ENCODE measurements at regions not wholly inside any gene's neighbourhood (a gene's known extent, or its start where the extent isn't known, plus 50 kb on each side); places are given as distances from the start of the nearest gene placed in this dataset.

DNA sequence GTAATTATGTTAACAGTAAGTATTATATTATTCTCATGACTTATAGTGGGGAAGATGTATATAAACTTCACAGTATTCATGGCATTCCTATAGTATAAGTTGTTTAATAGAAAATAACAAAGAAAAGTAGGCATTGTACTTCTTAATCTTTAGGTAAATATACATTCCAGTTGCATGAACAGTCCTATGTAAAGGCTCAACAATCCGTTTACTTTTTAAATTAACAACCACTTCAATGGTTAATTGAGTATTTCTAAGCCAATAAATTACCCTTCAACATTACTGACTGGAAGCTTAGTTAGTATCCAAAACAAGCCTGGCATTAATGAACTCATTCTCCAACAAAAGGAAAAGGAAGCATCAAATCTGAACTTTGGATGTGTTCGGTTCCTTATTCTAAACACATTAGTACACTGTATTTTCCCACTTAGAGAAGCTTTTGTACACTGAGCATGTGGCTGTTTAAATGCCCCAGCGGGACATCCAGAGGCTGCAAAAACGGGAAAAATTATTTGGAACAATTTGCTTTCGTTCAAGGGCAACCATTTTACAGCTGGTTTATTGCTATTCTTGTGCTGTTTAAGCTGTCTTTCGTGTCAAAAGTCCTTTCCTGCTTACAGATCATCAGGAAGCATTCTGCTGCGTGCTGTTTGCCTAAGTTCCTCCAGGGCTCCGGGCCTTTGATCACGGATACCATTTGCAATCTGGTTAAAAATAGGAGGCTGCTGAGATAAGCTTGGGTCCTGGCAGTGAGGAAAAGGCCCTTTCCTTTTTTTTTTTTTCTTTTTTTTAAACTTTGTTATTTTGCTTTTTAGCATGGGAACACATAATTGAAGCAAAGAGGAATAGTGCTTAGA lies 460.3 kb downstream of the SPRY1 start:
- H3K27ac ChIP-seq, result peak overlapping the region; percentile 66
- no peak overlapping the region for H3K4me3 ChIP-seq
- no peaks in the 10 kb centered on the region for H3K36me3 ChIP-seq
- H3K27me3 ChIP-seq (ENCODE audit: low read depth), result no peaks in the 10 kb centered on the region
- peak in 1 of 2 donors; percentile 50 for ATAC-seq
- DNase-seq, result no peak
- H3K4me1 ChIP-seq, result peaks cover 10% of the 10 kb centered on the region
- intact Hi-C loops (cut with DNase I), result no loop called here
- TF ChIP-seq CTCF (IDR thresholded peaks at IDR 0.05), result peak; percentile 28
- no peaks in the 10 kb centered on the region for H3K9me3 ChIP-seq

GRCh38 chr4:123858465-123858864 lies 461.9 kb downstream of the SPRY1 start:
- peaks cover 10% of the 10 kb centered on the region for H3K4me1 ChIP-seq
- H3K27me3 ChIP-seq (ENCODE audit: low read depth), result no peaks in the 10 kb centered on the region
- no peak overlapping the region for H3K4me3 ChIP-seq
- DNase-seq (no peak), ATAC-seq (no peak)
- H3K27ac ChIP-seq, result peak overlapping the region; percentile 4
- no peaks in the 10 kb centered on the region for H3K36me3 ChIP-seq
- intact Hi-C loops (cut with DNase I), result no loop called here
- TF ChIP-seq CTCF (IDR thresholded peaks at IDR 0.05), result no peak
- no peaks in the 10 kb centered on the region for H3K9me3 ChIP-seq

DNA sequence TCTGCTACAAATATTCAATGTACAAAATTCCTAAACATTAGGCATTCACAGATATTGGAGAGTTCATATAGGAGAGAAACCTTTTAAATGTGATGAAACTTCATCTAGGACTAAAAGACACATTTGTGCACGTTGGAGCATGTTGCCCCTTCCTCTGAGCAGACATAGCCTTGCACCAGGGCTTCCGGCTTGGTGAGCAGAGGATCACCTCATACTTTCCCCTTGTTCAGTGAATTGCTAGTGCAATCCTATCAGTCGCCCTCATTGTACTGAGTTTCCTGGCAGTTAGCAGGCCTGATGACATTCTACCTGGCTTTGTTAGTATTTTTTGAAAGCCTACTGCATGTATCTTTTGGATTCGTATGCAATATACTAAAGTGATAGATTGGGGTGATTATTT lies 466.2 kb downstream of the SPRY1 start:
- no peak for TF ChIP-seq CTCF (IDR thresholded peaks at IDR 0.05)
- intact Hi-C loops (cut with DNase I), result no loop called here
- no peak overlapping the region for H3K4me3 ChIP-seq
- H3K27ac ChIP-seq, result no peak overlapping the region
- no peaks in the 10 kb centered on the region for H3K36me3 ChIP-seq
- DNase-seq, result no peak
- H3K27me3 ChIP-seq (ENCODE audit: low read depth), result no peaks in the 10 kb centered on the region
- no peaks in the 10 kb centered on the region for H3K9me3 ChIP-seq
- H3K4me1 ChIP-seq, result peaks cover 7% of the 10 kb centered on the region
- no peak for ATAC-seq

- Histone ChIP-seq H3K4me3 (no peak overlapping the region), H3K27ac (no peak overlapping the region), H3K9me3 (no peaks in the 10 kb centered on the region), H3K36me3 (no peaks in the 10 kb centered on the region), H3K4me1 (no peaks in the 10 kb centered on the region), H3K27me3 (ENCODE audit: low read depth) (no peaks in the 10 kb centered on the region)
- intact Hi-C loops (cut with DNase I), result no loop called here
- TF ChIP-seq CTCF (IDR thresholded peaks at IDR 0.05), result no peak
- no peak for DNase-seq
- ATAC-seq, result no peak
These were observed 470.2 kb downstream of the SPRY1 start for GRCh38 chr4:123866796-123867195.

GRCh38 chr4:123867910-123868587 lies 471.5 kb downstream of the SPRY1 start:
- Histone ChIP-seq H3K9me3 (no peaks in the 10 kb centered on the region), H3K4me3 (no peak overlapping the region), H3K27me3 (ENCODE audit: low read depth) (no peaks in the 10 kb centered on the region), H3K36me3 (no peaks in the 10 kb centered on the region), H3K4me1 (no peaks in the 10 kb centered on the region), H3K27ac (no peak overlapping the region)
- intact Hi-C loops (cut with DNase I), result no loop called here
- TF ChIP-seq CTCF (IDR thresholded peaks at IDR 0.05), result no peak
- DNase-seq, result no peak
- ATAC-seq, result no peak

All from lower lobe of right lung (tissue), 2 donors.